ENCODE measurements at regions not wholly inside any gene's neighbourhood (a gene's known extent, or its start where the extent isn't known, plus 50 kb on each side); places are given as distances from the start of the nearest gene placed in this dataset.

DNA sequence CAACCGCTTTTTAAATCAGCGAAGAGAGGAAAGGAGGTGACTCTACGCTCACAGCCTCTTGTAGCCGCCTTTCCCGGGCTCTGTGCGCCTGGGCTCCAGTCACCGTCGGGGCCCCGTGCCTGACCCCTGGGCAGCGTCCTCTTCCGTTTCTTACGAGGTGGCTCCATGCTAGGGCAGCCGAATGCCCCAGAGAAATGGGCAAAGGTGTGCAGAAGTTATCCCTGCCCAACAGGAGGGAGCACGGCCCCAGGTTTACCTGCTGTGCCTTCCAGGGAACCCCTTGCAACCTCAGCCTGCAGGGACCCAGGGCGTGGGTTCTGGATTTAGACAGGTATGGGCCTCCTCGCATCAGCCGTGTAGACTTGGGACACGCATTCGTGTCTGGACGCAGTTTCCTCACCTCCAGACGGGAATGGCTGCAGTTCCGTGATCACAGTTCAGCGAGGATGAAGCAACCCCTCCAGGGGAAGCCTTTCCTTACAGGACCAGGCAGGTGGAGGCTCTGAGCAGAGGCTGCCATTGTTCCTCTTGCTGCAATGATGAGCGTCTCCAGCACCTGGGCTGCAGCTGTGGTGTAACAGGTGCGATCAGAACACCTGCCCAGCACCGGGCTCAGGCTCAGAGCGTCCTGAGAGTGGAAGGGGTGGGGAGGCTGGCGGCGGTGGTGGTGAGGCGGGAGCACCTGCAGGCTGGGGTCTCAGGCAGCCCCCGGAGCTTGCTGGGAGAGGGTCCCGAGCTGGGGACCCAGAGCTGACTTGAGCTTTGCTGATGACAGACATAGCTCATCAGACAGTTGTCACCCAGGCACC lies 81.3 kb upstream of the BHLHE23 start:
- FAIRE-seq (no peak), ATAC-seq (no peak), DNase-seq (ENCODE audit: low spot score) (no peak)
- peaks cover 8% of the 10 kb centered on the region; the same call in 1 of the 2 replicates for H4K20me1 ChIP-seq (ENCODE audit: insufficient read depth, low read length)
- H3K27me3 ChIP-seq (ENCODE audit: control insufficient read depth in 1 of 2, insufficient read depth in 2 of 2, low read length in 2 of 2), result peaks cover 44 to 97% of the 10 kb centered on the region in 2 experiments
- intact Hi-C loops (cut with micrococcal nuclease; ENCODE audit: unreplicated experiment), result no loop called here
- no peaks in the 10 kb centered on the region for H3K79me2 ChIP-seq (ENCODE audit: insufficient read depth, low read length)
- no peak overlapping the region for H3K9ac ChIP-seq (ENCODE audit: insufficient read depth, low read depth, low read length)
- TF ChIP-seq ZNF354B (CRISPR knock-in tag; IDR thresholded peaks at IDR 0.05) (no peak), KLF12 (CRISPR knock-in tag; IDR thresholded peaks at IDR 0.05; ENCODE audit: borderline replicate concordance) (no peak), ZNF10 (CRISPR knock-in tag; IDR thresholded peaks at IDR 0.05; ENCODE audit: borderline replicate concordance, low read depth) (no peak), NBN (conservative IDR thresholded peaks at IDR 0.05) (no peak), RXRB (CRISPR knock-in tag; IDR thresholded peaks at IDR 0.05; ENCODE audit: borderline replicate concordance) (no peak), PAF1 (CRISPR knock-in tag; IDR thresholded peaks at IDR 0.05) (no peak), SMARCE1 (IDR thresholded peaks at IDR 0.05; ENCODE audit: borderline replicate concordance) (no peak), FOSL2 (CRISPR knock-in tag; IDR thresholded peaks at IDR 0.05) (no peak), DMAP1 (CRISPR knock-in tag; IDR thresholded peaks at IDR 0.05) (no peak), GTF3A (CRISPR knock-in tag; conservative IDR thresholded peaks at IDR 0.05) (no peak), IRF2 (CRISPR knock-in tag; IDR thresholded peaks at IDR 0.05) (no peak), GABPA (IDR thresholded peaks at IDR 0.05; ENCODE audit: low read depth, low read length) (no peak), GABPA (CRISPR knock-in tag; IDR thresholded peaks at IDR 0.05; ENCODE audit: low read depth) (no peak), ZNF646 (CRISPR knock-in tag; IDR thresholded peaks at IDR 0.05) (no peak), RFXANK (CRISPR knock-in tag; IDR thresholded peaks at IDR 0.05) (no peak)
- TF ChIP-seq, protein P1, sequence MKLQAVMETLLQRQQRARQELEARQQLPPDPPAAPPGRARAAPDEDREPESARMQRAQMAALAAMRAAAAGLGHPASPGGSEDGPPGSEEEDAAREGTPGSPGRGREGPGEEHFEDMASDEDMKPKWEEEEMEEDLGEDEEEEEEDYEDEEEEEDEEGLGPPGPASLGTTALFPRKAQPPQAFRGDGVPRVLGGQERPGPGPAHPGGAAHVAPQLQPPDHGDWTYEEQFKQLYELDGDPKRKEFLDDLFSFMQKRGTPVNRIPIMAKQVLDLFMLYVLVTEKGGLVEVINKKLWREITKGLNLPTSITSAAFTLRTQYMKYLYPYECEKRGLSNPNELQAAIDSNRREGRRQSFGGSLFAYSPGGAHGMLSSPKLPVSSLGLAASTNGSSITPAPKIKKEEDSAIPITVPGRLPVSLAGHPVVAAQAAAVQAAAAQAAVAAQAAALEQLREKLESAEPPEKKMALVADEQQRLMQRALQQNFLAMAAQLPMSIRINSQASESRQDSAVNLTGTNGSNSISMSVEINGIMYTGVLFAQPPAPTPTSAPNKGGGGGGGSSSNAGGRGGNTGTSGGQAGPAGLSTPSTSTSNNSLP (IDR thresholded peaks at IDR 0.05; ENCODE audit: low read depth, low read length), result no peak
- no peak overlapping the region for H2AFZ ChIP-seq (ENCODE audit: low read length)
- BruUV-seq (replicated peaks), result no TSS peak
- POLR2A ChIA-PET, result no interaction called here
- H3K27ac ChIP-seq (ENCODE audit: extremely low read length, insufficient read depth, low read length), result no peak overlapping the region
- H3K36me3 ChIP-seq (replicated peaks in 1 of 2; ENCODE audit: control insufficient read depth in 1 of 2, insufficient read depth in 2 of 2, low read length in 2 of 2), result no peaks in the 10 kb centered on the region
- in situ Hi-C loops (cut with HindIII; ENCODE audit: extremely low pct_ligation_motif_present, low pct_unique_long_range_greater_than_20kb), result no loop called here
- 32% methylated on average over 29 of the region's 32 CpGs for WGBS (ENCODE audit: low lambda C conversion rate)
- H3K4me2 ChIP-seq (ENCODE audit: low read depth, low read length), result no peak overlapping the region
- CTCF ChIA-PET (ENCODE audit: low intra/inter-chr PET ratio, low total read pairs), result no interaction called here
- H3K9me3 ChIP-seq (ENCODE audit: low read length), result no peaks in the 10 kb centered on the region
- peaks cover 24% of the 10 kb centered on the region for H3K4me1 ChIP-seq (ENCODE audit: insufficient read depth, low read length)
- no peak overlapping the region for H3K4me3 ChIP-seq (replicated peaks in 1 of 3; ENCODE audit: insufficient read depth in 1 of 3, low read depth in 2 of 3, low read length in 3 of 3)

All from HepG2 (cell line).